ENCODE measurements at regions not wholly inside any gene's neighbourhood (a gene's known extent, or its start where the extent isn't known, plus 50 kb on each side); places are given as distances from the start of the nearest gene placed in this dataset.
A peak's percentile ranks its signal among the peaks of the same experiment; 100 is the strongest.

GRCh38 chr9:6703898-6704639 is 53.7 kb upstream of the KDM4C start:
- ChIA-PET CTCF (interaction anchor here (1.3 to 1.7 kb wide), 2 partner anchors 21 to 37 kb away, joined by 4 to 6 read pairs; no protein-coding TSS in a partner anchor), POLR2A (no interaction called here)
- no peak for DNase-seq (ENCODE audit: low read depth, low spot score)
- peak overlapping the region; percentile 69 for H3K4me3 ChIP-seq (ENCODE audit: low read depth, low read length)
- TF ChIP-seq CTCF (IDR thresholded peaks at IDR 0.05; ENCODE audit: insufficient read depth, low read length, missing control alignments) = no peak

- TF ChIP-seq CTCF (IDR thresholded peaks at IDR 0.05; ENCODE audit: insufficient read depth, low read length, missing control alignments) = no peak
- DNase-seq (ENCODE audit: low read depth, low spot score) = no peak
- ChIA-PET CTCF (interaction anchor here (1.3 to 1.7 kb wide), 2 partner anchors 20 to 35 kb away, joined by 4 to 6 read pairs; no protein-coding TSS in a partner anchor), POLR2A (no interaction called here)
- no peak overlapping the region for H3K4me3 ChIP-seq (ENCODE audit: low read depth, low read length)
Measured at GRCh38 chr9:6702707-6703106, 55.1 kb upstream of the KDM4C start.

- ChIA-PET POLR2A (no interaction called here), CTCF (no interaction called here)
- H3K4me3 ChIP-seq (ENCODE audit: low read depth, low read length) = no peak overlapping the region
- no peak for DNase-seq (ENCODE audit: low read depth, low spot score)
- TF ChIP-seq CTCF (IDR thresholded peaks at IDR 0.05; ENCODE audit: insufficient read depth, low read length, missing control alignments) = no peak
Measured at GRCh38 chr9:6696178-6696577, 50.6 kb upstream of the GLDC start.

- TF ChIP-seq CTCF (IDR thresholded peaks at IDR 0.05; ENCODE audit: insufficient read depth, low read length, missing control alignments) = no peak
- ChIA-PET CTCF (no interaction called here), POLR2A (no interaction called here)
- DNase-seq (ENCODE audit: low read depth, low spot score) = no peak
- H3K4me3 ChIP-seq (ENCODE audit: low read depth, low read length) = no peak overlapping the region
Measured at GRCh38 chr9:6695121-6695814, 49.7 kb upstream of the GLDC start.
